Karpas-422 (cell line): ENCODE measurements at regions not wholly inside any gene's neighbourhood (a gene's known extent, or its start where the extent isn't known, plus 50 kb on each side); places are given as distances from the start of the nearest gene placed in this dataset.

Experiments
- DNase-seq: peaks from one replicate; pipeline ENCODE4 v3.0.0-alpha.2; 2015
- H2AFZ ChIP-seq: fragments of 200-600 bp; sonication (generic); 2 replicates; pipeline ENCODE4 v1.6.1; 2014; ENCODE audit warnings: antibody characterized with exemption, low read length, mixed read lengths
- H3K27ac ChIP-seq: fragments of 200-600 bp; sonication (generic); 2 replicates; pipeline ENCODE4 v1.5.1; 2014; ENCODE audit warnings: mild to moderate bottlenecking, low read length, moderate library complexity
- H3K27me3 ChIP-seq: fragments of 200-600 bp; sonication (generic); 2 replicates; pipeline ENCODE4 v1.6.1; 2014; ENCODE audit warnings: low read length, mixed read lengths
- H3K36me3 ChIP-seq: fragments of 200-600 bp; sonication (generic); 2 replicates; pipeline ENCODE4 v1.6.1; 2014; ENCODE audit warnings: low read length, mixed read lengths; ENCODE audit not compliant: insufficient read depth
- H3K4me1 ChIP-seq: fragments of 200-600 bp; sonication (generic); 2 replicates; pipeline ENCODE4 v1.6.1; 2014; ENCODE audit warnings: mild to moderate bottlenecking, low read length, mixed read lengths
- H3K4me2 ChIP-seq: fragments of 200-600 bp; sonication (generic); 2 replicates; pipeline ENCODE4 v1.6.1; 2014; ENCODE audit warnings: low read length, low read depth, mild to moderate bottlenecking; ENCODE audit not compliant: poor library complexity, severe bottlenecking
- H3K4me3 ChIP-seq: fragments of 200-600 bp; sonication (generic); 2 replicates; pipeline ENCODE4 v1.5.1; 2014; ENCODE audit warnings: mild to moderate bottlenecking, antibody characterized with exemption, low read length, mixed read lengths
- H3K79me2 ChIP-seq: fragments of 200-600 bp; sonication (generic); 2 replicates; pipeline ENCODE4 v1.6.1; 2014; ENCODE audit warnings: mild to moderate bottlenecking, low read length, mixed read lengths
- H3K9ac ChIP-seq: fragments of 200-600 bp; sonication (generic); 2 replicates; pipeline ENCODE4 v1.6.0; 2014; ENCODE audit warnings: low read length
- H3K9me2 ChIP-seq: fragments of 200-600 bp; sonication (generic), shearing (Covaris generic); replicated peaks from 2 replicates; pipeline ENCODE4 v1.6.0; 2014; ENCODE audit warnings: mild to moderate bottlenecking, low read length, moderate library complexity; ENCODE audit not compliant: insufficient read depth
- H3K9me3 ChIP-seq: fragments of 300-700, 200-600 bp; sonication (generic); 2 replicates; pipeline ENCODE4 v1.6.1; 2014; ENCODE audit warnings: low read length, mixed read lengths
- H4K20me1 ChIP-seq: fragments of 200-600 bp; sonication (generic); 2 replicates; pipeline ENCODE4 v1.6.1; 2014; ENCODE audit warnings: mild to moderate bottlenecking, antibody characterized with exemption, low read length, low read depth; ENCODE audit not compliant: insufficient read depth

DNA sequence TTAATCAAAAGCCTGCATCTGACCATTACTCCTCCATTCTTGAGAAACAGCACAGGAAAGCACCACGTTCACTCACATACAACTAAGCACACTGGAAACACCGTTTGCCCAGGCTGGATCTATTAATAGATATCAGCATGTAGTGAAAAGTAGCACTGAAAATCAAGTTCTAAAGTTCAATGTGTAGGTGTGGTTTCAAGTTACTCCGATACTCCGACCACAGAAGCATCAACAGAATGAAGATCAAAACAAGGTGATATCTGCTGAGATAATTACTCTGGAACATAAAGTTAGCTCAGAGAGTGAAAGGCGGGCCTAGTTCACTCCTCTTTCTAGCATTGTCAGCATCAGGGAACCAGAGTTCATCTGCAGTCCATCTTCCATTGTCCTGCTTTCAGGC, 1367.4 kb upstream of the ACVR2A start:
- Histone ChIP-seq H3K4me3 (no peak overlapping the region), H2AFZ (no peak overlapping the region), H3K9me3 (no peaks in the 10 kb centered on the region), H3K27ac (no peak overlapping the region), H3K9ac (no peak overlapping the region), H4K20me1 (no peaks in the 10 kb centered on the region), H3K4me2 (no peak overlapping the region), H3K36me3 (no peaks in the 10 kb centered on the region), H3K4me1 (no peaks in the 10 kb centered on the region), H3K27me3 (no peaks in the 10 kb centered on the region), H3K9me2 (no peaks in the 10 kb centered on the region), H3K79me2 (no peaks in the 10 kb centered on the region)
- no peak for DNase-seq

GRCh38 chr2:146468578-146468977, 1376.3 kb upstream of the ACVR2A start:
- no peak overlapping the region for H3K4me2 ChIP-seq
- H3K79me2 ChIP-seq, result no peaks in the 10 kb centered on the region
- no peak overlapping the region for H3K4me3 ChIP-seq
- no peaks in the 10 kb centered on the region for H3K4me1 ChIP-seq
- H3K9me3 ChIP-seq, result no peaks in the 10 kb centered on the region
- no peaks in the 10 kb centered on the region for H3K9me2 ChIP-seq
- no peaks in the 10 kb centered on the region for H4K20me1 ChIP-seq
- no peak for DNase-seq
- H2AFZ ChIP-seq, result no peak overlapping the region
- no peak overlapping the region for H3K27ac ChIP-seq
- H3K9ac ChIP-seq, result no peak overlapping the region
- H3K27me3 ChIP-seq, result no peaks in the 10 kb centered on the region
- H3K36me3 ChIP-seq, result no peaks in the 10 kb centered on the region

- Histone ChIP-seq H4K20me1 (no peaks in the 10 kb centered on the region), H3K9me2 (no peaks in the 10 kb centered on the region)
- no peak for DNase-seq
Observed at GRCh38 chr2:146467425-146467824, 1377.4 kb upstream of the ACVR2A start.

GRCh38 chr2:146465460-146465859, 1379.4 kb upstream of the ACVR2A start:
- Histone ChIP-seq H3K27me3 (no peaks in the 10 kb centered on the region), H3K4me1 (no peaks in the 10 kb centered on the region), H2AFZ (no peak overlapping the region), H3K4me2 (no peak overlapping the region), H3K9me2 (no peaks in the 10 kb centered on the region), H3K36me3 (no peaks in the 10 kb centered on the region), H3K9ac (no peak overlapping the region), H4K20me1 (no peaks in the 10 kb centered on the region), H3K79me2 (no peaks in the 10 kb centered on the region), H3K9me3 (no peaks in the 10 kb centered on the region), H3K4me3 (no peak overlapping the region), H3K27ac (no peak overlapping the region)
- no peak for DNase-seq

More at GRCh38 chr2:146467425-146467824, 1377.4 kb upstream of the ACVR2A start:
- no peak overlapping the region for H3K4me2 ChIP-seq
- H3K79me2 ChIP-seq, result no peaks in the 10 kb centered on the region
- H3K36me3 ChIP-seq, result no peaks in the 10 kb centered on the region
- H3K27ac ChIP-seq, result no peak overlapping the region
- no peak overlapping the region for H3K9ac ChIP-seq
- H3K4me1 ChIP-seq, result no peaks in the 10 kb centered on the region
- no peak overlapping the region for H2AFZ ChIP-seq
- H3K9me3 ChIP-seq, result no peaks in the 10 kb centered on the region
- no peaks in the 10 kb centered on the region for H3K27me3 ChIP-seq
- H3K4me3 ChIP-seq, result no peak overlapping the region

- Histone ChIP-seq H3K9me2 (no peaks in the 10 kb centered on the region), H3K79me2 (no peaks in the 10 kb centered on the region), H3K36me3 (no peaks in the 10 kb centered on the region), H3K9me3 (no peaks in the 10 kb centered on the region), H3K4me3 (no peak overlapping the region), H3K27me3 (no peaks in the 10 kb centered on the region), H4K20me1 (no peaks in the 10 kb centered on the region), H3K4me2 (no peak overlapping the region), H3K4me1 (no peaks in the 10 kb centered on the region), H3K9ac (no peak overlapping the region), H3K27ac (no peak overlapping the region), H2AFZ (no peak overlapping the region)
- no peak for DNase-seq
Observed at GRCh38 chr2:146461068-146461467, 1383.8 kb upstream of the ACVR2A start.

GRCh38 chr2:146458585-146458984, 1386.2 kb upstream of the ACVR2A start:
- no peak overlapping the region for H3K27ac ChIP-seq
- no peak overlapping the region for H2AFZ ChIP-seq
- DNase-seq, result no peak
- H3K4me3 ChIP-seq, result no peak overlapping the region
- H3K9me3 ChIP-seq, result no peaks in the 10 kb centered on the region
- H3K9me2 ChIP-seq, result no peaks in the 10 kb centered on the region
- H3K79me2 ChIP-seq, result no peaks in the 10 kb centered on the region
- H3K27me3 ChIP-seq, result no peaks in the 10 kb centered on the region
- no peaks in the 10 kb centered on the region for H3K36me3 ChIP-seq
- H3K4me2 ChIP-seq, result no peak overlapping the region
- no peak overlapping the region for H3K9ac ChIP-seq
- no peaks in the 10 kb centered on the region for H4K20me1 ChIP-seq
- H3K4me1 ChIP-seq, result no peaks in the 10 kb centered on the region

DNA sequence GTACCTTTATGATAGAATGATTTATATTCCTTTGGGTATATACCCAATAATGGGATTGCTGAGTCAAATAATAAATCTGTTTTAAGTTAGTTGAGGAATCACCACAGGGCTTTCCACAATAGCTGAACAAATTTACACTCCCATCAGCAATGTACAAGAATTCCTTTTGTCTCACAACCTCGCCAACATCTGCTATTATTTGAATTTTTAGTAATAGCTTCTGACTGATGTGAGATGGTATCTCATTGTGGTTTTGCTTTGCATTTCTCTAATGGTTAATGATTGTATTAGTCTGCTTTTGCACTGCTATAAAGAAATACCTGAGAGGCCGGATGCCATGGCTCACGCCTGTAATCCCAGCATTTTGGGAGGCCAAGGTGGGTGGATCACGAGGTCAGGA, 1387.6 kb upstream of the ACVR2A start:
- Histone ChIP-seq H3K4me2 (no peak overlapping the region), H3K27ac (no peak overlapping the region), H2AFZ (no peak overlapping the region), H3K4me1 (no peaks in the 10 kb centered on the region), H4K20me1 (no peaks in the 10 kb centered on the region), H3K9me2 (no peaks in the 10 kb centered on the region), H3K4me3 (no peak overlapping the region), H3K79me2 (no peaks in the 10 kb centered on the region), H3K9me3 (no peaks in the 10 kb centered on the region), H3K9ac (no peak overlapping the region), H3K27me3 (no peaks in the 10 kb centered on the region), H3K36me3 (no peaks in the 10 kb centered on the region)
- DNase-seq, result no peak

- Histone ChIP-seq H3K79me2 (no peaks in the 10 kb centered on the region), H3K9me3 (no peaks in the 10 kb centered on the region), H2AFZ (no peak overlapping the region), H3K4me3 (no peak overlapping the region), H3K9me2 (no peaks in the 10 kb centered on the region), H3K9ac (no peak overlapping the region), H4K20me1 (no peaks in the 10 kb centered on the region), H3K4me2 (no peak overlapping the region), H3K27ac (no peak overlapping the region), H3K4me1 (no peaks in the 10 kb centered on the region), H3K36me3 (no peaks in the 10 kb centered on the region), H3K27me3 (no peaks in the 10 kb centered on the region)
- DNase-seq, result no peak
Observed at GRCh38 chr2:146455325-146455724, 1389.5 kb upstream of the ACVR2A start.

DNA sequence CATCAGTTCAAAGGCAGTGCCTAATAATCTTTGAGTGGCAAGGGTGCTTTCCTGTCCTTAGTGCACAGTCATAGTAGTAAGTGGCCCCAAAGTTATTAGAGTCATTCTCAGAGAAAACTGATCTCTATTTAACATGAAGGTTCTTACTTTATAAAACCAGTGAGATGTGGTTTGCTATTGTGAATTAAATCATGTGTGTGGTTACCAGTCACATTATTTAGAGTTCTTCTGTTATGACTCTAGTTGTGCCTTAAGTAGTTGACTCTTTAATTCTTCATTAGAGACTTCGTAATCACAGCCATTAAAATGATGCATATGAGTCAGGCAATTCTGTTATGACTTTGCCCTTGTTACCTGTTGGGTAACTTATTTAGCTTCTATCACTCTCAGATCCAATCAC, 1392.9 kb upstream of the ACVR2A start:
- H3K9me2 ChIP-seq, result no peaks in the 10 kb centered on the region
- H3K4me2 ChIP-seq, result no peak overlapping the region
- no peaks in the 10 kb centered on the region for H3K36me3 ChIP-seq
- no peaks in the 10 kb centered on the region for H4K20me1 ChIP-seq
- H2AFZ ChIP-seq, result no peak overlapping the region
- no peaks in the 10 kb centered on the region for H3K4me1 ChIP-seq
- H3K9ac ChIP-seq, result no peak overlapping the region
- no peaks in the 10 kb centered on the region for H3K79me2 ChIP-seq
- no peak overlapping the region for H3K27ac ChIP-seq
- DNase-seq, result no peak
- no peaks in the 10 kb centered on the region for H3K9me3 ChIP-seq
- H3K4me3 ChIP-seq, result no peak overlapping the region
- H3K27me3 ChIP-seq, result no peaks in the 10 kb centered on the region
